PC-3 (cell line): ENCODE measurements at regions not wholly inside any gene's neighbourhood (a gene's known extent, or its start where the extent isn't known, plus 50 kb on each side); places are given as distances from the start of the nearest gene placed in this dataset.

Experiments used
- EZH2 ChIP-seq: fragments of 300-600 bp; sonication (generic); IDR thresholded peaks from one replicate; pipeline ENCODE4 v1.6.1; 2017; ENCODE audit warnings: antibody characterized with exemption, mild to moderate bottlenecking, low read length; ENCODE audit not compliant: unreplicated experiment
- EZH2phosphoT487 ChIP-seq: fragments of 300-600 bp; sonication (generic); IDR thresholded peaks from 2 replicates; pipeline ENCODE4 v1.6.1; 2018; ENCODE audit warnings: mild to moderate bottlenecking, antibody characterized with exemption, low read length, borderline replicate concordance
- TF ChIP-seq, protein P1 (sequence below): fragments of 300-600 bp; sonication (generic); conservative IDR thresholded peaks from 2 replicates; pipeline ENCODE4 v1.5.1; 2017; ENCODE audit warnings: antibody characterized with exemption, low read depth, mild to moderate bottlenecking, low read length

DNA sequence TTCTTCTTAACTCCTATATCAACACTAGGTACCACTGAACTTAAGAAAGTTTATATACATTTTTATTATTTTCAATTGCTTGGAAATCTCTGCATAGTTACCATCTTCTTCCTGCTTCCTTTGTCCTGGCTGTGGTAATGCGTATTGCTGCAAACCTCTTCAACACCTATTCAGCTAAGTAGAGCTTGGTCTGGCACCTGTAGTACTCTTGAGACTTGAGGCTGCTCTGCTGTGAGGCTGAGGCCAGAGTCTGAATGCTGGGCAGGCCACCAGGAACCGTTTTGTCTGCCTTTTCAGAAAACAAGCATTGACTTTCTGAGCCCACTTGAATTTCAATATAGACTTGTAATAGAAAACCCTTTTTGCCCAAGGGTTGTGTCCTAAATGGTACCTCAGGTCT, 52.0 kb upstream of the RGS2 start:
- TF ChIP-seq, protein P1, sequence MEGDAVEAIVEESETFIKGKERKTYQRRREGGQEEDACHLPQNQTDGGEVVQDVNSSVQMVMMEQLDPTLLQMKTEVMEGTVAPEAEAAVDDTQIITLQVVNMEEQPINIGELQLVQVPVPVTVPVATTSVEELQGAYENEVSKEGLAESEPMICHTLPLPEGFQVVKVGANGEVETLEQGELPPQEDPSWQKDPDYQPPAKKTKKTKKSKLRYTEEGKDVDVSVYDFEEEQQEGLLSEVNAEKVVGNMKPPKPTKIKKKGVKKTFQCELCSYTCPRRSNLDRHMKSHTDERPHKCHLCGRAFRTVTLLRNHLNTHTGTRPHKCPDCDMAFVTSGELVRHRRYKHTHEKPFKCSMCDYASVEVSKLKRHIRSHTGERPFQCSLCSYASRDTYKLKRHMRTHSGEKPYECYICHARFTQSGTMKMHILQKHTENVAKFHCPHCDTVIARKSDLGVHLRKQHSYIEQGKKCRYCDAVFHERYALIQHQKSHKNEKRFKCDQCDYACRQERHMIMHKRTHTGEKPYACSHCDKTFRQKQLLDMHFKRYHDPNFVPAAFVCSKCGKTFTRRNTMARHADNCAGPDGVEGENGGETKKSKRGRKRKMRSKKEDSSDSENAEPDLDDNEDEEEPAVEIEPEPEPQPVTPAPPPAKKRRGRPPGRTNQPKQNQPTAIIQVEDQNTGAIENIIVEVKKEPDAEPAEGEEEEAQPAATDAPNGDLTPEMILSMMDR = no peak
- TF ChIP-seq EZH2 (no peak), EZH2phosphoT487 (no peak)
